HG02759 (cell line): ENCODE measurements at regions not wholly inside any gene's neighbourhood (a gene's known extent, or its start where the extent isn't known, plus 50 kb on each side); places are given as distances from the start of the nearest gene placed in this dataset.

Experiments
- ATAC-seq: cut with Tn5 transposase; IDR thresholded peaks from one replicate; pipeline ENCODE4 v1.9.1; 2021; ENCODE audit warnings: mild to moderate bottlenecking, moderate library complexity; ENCODE audit not compliant: unreplicated experiment

DNA sequence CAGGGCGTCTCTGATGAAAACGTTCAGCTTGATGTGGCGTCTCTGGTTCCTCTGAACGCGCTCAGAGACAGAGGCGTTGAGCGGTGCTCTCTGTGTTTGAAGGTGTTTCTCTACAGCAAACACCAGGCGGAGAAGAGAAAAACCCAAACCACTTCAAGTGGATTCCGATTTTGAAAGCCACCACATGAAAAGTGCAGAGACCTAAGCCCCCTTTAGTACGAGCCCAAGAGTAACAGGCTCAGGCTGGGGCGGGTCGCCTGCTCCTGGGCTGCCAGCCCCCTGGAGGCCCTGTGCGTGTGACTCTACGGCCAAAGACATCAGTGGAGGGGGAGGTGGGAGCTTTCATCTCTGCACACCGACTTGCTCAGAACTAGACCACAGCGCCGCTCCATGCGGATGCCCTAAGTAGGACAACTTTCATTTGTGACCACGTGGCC lies 328.4 kb downstream of the MAF start:
- no peak for ATAC-seq

DNA sequence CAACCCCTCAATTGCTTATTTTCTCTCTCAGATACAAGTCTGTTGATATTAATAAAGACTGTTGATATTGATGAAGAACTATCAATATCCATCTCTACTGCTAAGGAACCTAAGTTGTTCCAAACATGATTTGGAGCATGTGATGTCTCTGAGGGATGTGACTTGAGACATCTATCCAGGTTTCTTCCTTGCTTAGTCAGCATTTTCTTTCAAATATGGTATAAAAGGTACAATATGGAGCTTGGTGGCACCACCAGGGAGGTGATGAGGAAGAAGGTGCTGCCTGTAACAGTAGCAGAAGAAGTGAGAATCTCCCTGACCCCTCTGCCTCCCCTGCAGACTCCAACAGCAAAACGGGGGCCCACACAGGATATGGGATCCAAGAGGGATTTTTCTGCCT lies 329.0 kb downstream of the MAF start:
- ATAC-seq: no peak

DNA sequence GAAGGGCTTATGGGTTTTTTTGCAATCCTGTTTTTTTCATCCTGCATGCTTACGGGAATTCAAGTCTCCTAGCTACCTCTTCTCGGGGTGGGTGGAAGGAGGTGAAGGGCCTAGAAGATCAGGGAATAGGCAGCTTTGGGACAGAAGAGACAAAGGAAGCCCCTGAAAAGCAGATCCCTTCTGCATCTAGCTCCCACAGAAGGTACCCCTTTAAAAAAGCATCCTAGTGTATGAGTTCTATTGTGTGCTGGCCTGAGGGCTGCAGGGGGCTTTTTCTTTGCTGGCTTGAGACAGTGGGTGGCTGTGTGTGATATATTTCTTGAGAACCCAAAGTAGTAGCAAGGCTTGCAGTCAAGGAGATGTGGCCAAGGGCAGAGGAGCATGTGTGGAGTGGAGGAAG lies 330.5 kb downstream of the MAF start:
- peak; percentile 2 for ATAC-seq

GRCh38 chr16:79269211-79269863 lies 331.2 kb downstream of the MAF start:
- ATAC-seq: peak; percentile 96

DNA sequence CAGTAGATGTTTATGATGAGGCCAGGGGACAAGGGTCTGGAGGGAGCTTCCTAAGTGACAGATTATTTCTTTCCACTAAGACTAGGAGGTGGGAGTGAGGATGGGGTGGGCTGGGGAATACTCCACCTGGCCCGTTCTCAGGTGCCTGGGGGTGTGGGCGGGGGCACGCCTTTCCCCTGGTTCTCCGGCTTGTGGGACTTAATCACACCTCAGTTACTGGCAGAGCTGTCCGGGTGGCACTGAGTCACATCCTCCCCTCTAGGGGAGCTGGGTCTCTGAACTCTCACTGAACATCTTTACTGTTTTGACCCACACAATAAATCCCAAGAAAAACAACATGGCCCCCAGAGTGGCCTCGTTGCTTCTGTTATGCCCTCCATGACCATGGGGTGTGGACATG lies 332.8 kb downstream of the MAF start:
- no peak for ATAC-seq

DNA sequence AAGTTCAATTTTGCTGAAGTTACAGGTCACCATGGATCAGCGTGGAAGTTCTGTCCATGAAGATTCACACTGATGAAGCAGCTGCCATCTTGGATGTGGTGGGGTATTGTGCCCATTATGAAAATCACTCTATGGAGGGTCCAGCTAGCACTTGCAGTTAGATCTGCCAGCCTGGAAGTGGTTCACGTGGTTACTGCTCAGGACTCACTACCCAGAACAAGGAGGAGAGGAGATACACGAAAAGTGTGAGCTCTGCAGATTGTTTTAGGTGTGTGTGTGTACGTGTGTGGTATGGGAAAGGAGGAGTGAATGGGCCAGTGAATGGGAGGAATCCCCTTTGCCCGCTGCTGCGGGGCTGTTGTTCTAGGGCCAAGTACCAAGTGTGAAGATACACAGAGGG lies 333.4 kb downstream of the MAF start:
- ATAC-seq: no peak

- ATAC-seq: no peak
Observed at GRCh38 chr16:79265701-79266100, 334.8 kb downstream of the MAF start.

DNA sequence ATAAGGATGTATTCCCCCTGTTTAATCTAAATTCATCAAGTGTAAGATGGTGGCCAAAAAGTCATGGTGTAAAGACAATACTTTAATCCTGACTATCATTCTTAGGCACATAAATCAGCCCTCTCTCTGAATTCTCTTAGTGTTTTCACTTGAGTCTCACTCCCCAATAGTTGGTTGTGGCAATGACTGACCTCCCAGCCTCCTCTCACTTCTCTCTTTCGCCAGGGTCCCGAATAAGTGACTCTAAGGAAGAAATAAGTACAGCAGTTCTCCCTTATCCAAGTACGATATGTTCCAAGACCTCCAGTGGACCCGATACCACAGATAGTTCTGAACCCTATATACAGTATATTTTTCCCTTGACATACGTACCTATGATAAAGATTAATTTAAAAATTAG lies 335.3 kb downstream of the MAF start:
- ATAC-seq: no peak

DNA sequence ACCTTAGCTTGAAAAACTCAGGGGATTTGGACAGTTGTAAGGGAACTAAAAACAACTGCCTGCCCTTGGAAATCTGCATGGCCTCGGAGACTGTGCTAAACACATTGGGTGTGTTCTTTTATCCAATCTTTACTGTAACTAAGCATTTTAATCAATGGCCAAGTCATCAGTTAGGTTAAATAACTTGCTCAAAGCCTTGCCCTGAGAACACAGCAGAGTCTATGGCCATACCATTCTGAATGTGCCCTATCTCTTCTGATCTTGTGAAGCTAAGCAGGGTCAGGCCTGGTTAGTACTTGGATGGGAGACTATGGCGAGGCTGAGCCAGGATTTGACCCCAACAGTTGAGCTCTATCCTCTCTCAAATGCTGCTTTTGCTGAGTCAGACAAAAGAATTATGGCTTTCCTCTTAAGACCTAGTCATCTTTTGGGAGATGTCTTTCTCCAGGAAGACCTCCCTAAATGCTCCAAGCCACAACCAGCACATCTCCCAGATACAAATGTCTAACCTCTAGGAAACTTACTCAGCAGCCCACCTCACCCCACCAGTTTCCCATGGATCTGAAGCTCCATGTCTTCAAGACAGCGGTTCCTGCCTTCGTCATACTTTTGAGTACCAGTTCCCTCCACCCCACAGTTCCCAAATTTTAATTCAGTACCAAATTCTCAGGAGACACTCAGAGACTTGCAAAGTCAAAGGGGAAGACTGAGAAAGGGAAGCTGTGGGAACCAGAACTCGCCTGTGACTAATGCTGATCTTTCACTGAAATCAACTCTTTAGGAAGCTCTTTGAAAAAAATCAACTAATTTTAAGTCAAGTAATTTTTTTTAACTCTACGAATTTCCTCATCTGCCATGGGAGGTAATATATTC lies 336.1 kb downstream of the MAF start:
- no peak for ATAC-seq

- no peak for ATAC-seq
Observed at GRCh38 chr16:79263425-79263824, 337.1 kb downstream of the MAF start.
